LNCAP (cell line): ENCODE measurements at regions not wholly inside any gene's neighbourhood (a gene's known extent, or its start where the extent isn't known, plus 50 kb on each side); places are given as distances from the start of the nearest gene placed in this dataset.

Source experiments
- CTCF ChIP-seq: fragments of 450-650 bp; IDR thresholded peaks from 2 replicates; pipeline ENCODE4 v1.5.1; 2017; ENCODE audit warnings: mild to moderate bottlenecking

- TF ChIP-seq CTCF = no peak
Measured at GRCh38 chr9:97773091-97773490, 76.0 kb upstream of the XPA start.

- no peak for TF ChIP-seq CTCF
Measured at GRCh38 chr9:97773723-97774122, 76.6 kb upstream of the XPA start.

GRCh38 chr9:97774673-97775072 lies 77.5 kb upstream of the XPA start:
- TF ChIP-seq CTCF = no peak

GRCh38 chr9:97779608-97780007 lies 73.4 kb upstream of the FOXE1 start:
- no peak for TF ChIP-seq CTCF

- TF ChIP-seq CTCF = no peak
Measured at GRCh38 chr9:97781902-97782301, 71.1 kb upstream of the FOXE1 start.

GRCh38 chr9:97786341-97786740 lies 66.7 kb upstream of the FOXE1 start:
- TF ChIP-seq CTCF = no peak

GRCh38 chr9:97787551-97787950 lies 65.5 kb upstream of the FOXE1 start:
- TF ChIP-seq CTCF = no peak
